ENCODE measurements at regions not wholly inside any gene's neighbourhood (a gene's known extent, or its start where the extent isn't known, plus 50 kb on each side); places are given as distances from the start of the nearest gene placed in this dataset.
A peak's percentile ranks its signal among the peaks of the same experiment; 100 is the strongest.

DNA sequence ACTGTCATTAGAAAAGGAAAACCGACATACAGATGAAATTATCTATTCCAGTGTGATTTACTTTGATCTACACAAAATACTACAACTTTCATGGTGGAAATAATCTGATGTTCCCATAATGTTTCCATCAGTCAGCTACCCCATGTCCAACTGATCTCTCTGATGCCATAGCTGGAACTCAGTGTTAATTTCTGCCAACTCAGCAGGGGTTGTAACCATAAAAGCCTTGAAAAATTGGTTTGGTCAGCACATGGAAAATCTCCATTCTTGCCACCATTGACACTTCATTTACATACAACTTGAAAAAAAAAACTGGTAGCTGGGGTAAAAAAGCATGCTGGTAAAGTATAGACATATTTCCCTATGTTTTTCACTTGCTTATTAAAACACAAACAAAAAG lies 1463.7 kb downstream of the OTOL1 start:
- Histone ChIP-seq H3K4me1 (ENCODE audit: insufficient read depth, poor library complexity, severe bottlenecking) (no peaks in the 10 kb centered on the region), H3K27ac (ENCODE audit: poor library complexity, severe bottlenecking) (no peak overlapping the region), H3K4me3 (ENCODE audit: severe bottlenecking) (no peak overlapping the region), H3K27me3 (ENCODE audit: insufficient read depth, poor library complexity, severe bottlenecking) (no peaks in the 10 kb centered on the region), H3K9me3 (ENCODE audit: severe bottlenecking) (no peaks in the 10 kb centered on the region), H3K36me3 (ENCODE audit: low read depth) (no peaks in the 10 kb centered on the region)
- no peak for DNase-seq (ENCODE audit: low spot score)
- no peak for ATAC-seq (ENCODE audit: low read depth)
- TF ChIP-seq, protein P1, sequence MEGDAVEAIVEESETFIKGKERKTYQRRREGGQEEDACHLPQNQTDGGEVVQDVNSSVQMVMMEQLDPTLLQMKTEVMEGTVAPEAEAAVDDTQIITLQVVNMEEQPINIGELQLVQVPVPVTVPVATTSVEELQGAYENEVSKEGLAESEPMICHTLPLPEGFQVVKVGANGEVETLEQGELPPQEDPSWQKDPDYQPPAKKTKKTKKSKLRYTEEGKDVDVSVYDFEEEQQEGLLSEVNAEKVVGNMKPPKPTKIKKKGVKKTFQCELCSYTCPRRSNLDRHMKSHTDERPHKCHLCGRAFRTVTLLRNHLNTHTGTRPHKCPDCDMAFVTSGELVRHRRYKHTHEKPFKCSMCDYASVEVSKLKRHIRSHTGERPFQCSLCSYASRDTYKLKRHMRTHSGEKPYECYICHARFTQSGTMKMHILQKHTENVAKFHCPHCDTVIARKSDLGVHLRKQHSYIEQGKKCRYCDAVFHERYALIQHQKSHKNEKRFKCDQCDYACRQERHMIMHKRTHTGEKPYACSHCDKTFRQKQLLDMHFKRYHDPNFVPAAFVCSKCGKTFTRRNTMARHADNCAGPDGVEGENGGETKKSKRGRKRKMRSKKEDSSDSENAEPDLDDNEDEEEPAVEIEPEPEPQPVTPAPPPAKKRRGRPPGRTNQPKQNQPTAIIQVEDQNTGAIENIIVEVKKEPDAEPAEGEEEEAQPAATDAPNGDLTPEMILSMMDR (IDR thresholded peaks at IDR 0.05; ENCODE audit: poor library complexity, severe bottlenecking): no peak

GRCh38 chr3:162970292-162970691 lies 1473.7 kb downstream of the OTOL1 start:
- Histone ChIP-seq H3K27me3 (ENCODE audit: insufficient read depth, poor library complexity, severe bottlenecking) (no peaks in the 10 kb centered on the region), H3K36me3 (ENCODE audit: low read depth) (no peaks in the 10 kb centered on the region), H3K27ac (ENCODE audit: poor library complexity, severe bottlenecking) (no peak overlapping the region), H3K4me3 (ENCODE audit: severe bottlenecking) (no peak overlapping the region), H3K4me1 (ENCODE audit: insufficient read depth, poor library complexity, severe bottlenecking) (no peaks in the 10 kb centered on the region), H3K9me3 (ENCODE audit: severe bottlenecking) (no peaks in the 10 kb centered on the region)
- ATAC-seq (ENCODE audit: low read depth) (no peak), DNase-seq (ENCODE audit: low spot score) (no peak)
- TF ChIP-seq, protein P1 (IDR thresholded peaks at IDR 0.05; ENCODE audit: poor library complexity, severe bottlenecking): no peak

DNA sequence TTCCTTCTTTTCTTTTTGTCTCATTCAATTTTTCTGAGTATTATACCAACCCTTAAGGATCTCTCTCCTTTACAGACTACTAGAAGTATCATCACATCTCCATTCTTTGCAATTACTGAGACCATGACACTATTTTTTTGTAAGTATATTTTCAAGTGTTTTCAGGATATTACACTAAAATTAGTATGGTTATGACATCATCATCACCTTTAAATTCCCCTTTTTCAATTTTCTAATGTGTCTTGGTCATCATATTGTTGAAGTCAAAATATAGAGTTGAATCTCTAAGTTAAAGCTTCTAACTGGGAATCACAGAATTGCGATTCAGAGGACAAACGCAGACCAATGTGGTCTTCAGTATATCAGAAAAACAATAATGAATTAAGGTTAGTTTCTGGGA lies 1475.1 kb downstream of the OTOL1 start:
- no peaks in the 10 kb centered on the region for H3K36me3 ChIP-seq (ENCODE audit: low read depth)
- TF ChIP-seq, protein P1 (IDR thresholded peaks at IDR 0.05; ENCODE audit: poor library complexity, severe bottlenecking): no peak
- no peak for DNase-seq (ENCODE audit: low spot score)

DNA sequence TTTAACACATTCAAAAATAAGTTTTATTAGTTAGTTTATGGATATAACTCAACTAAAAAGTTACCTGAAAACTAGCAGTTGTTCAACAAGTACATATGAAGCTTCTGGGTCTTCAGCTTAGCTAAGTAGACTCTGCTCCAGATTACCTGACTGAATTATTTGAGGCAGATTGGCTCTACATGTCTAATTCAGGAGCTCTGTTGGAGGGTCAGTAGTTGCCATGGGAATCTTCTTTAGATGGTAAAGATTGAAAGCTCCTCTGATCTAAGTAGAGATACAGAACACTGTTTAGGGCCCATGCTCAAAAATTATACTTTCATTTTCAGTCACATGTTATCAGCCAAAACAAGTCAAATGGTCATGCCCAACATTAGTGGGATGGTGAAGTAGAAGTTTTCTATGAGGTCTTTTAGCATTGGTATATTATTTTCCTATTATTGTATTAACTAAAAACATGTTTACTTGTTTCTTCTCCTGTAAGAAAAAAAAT lies 1476.9 kb downstream of the OTOL1 start:
- ATAC-seq (ENCODE audit: low read depth) (no peak; the same call in 2 of the 3 replicates), DNase-seq (ENCODE audit: low spot score) (no peak)
- no peak overlapping the region for H3K27ac ChIP-seq (ENCODE audit: poor library complexity, severe bottlenecking)
- no peak overlapping the region for H3K4me3 ChIP-seq (ENCODE audit: severe bottlenecking)
- TF ChIP-seq, protein P1 (IDR thresholded peaks at IDR 0.05; ENCODE audit: poor library complexity, severe bottlenecking): no peak
- no peaks in the 10 kb centered on the region for H3K4me1 ChIP-seq (ENCODE audit: insufficient read depth, poor library complexity, severe bottlenecking)
- H3K9me3 ChIP-seq (ENCODE audit: severe bottlenecking): no peaks in the 10 kb centered on the region
- H3K27me3 ChIP-seq (ENCODE audit: insufficient read depth, poor library complexity, severe bottlenecking): no peaks in the 10 kb centered on the region
- no peaks in the 10 kb centered on the region for H3K36me3 ChIP-seq (ENCODE audit: low read depth)

More for the DNA sequence above, 1475.1 kb downstream of the OTOL1 start:
- Histone ChIP-seq H3K9me3 (ENCODE audit: severe bottlenecking) (no peaks in the 10 kb centered on the region), H3K4me3 (ENCODE audit: severe bottlenecking) (no peak overlapping the region), H3K27ac (ENCODE audit: poor library complexity, severe bottlenecking) (no peak overlapping the region), H3K4me1 (ENCODE audit: insufficient read depth, poor library complexity, severe bottlenecking) (no peaks in the 10 kb centered on the region), H3K27me3 (ENCODE audit: insufficient read depth, poor library complexity, severe bottlenecking) (no peaks in the 10 kb centered on the region)
- no peak for ATAC-seq (ENCODE audit: low read depth)

GRCh38 chr3:162978136-162978535 lies 1481.5 kb downstream of the OTOL1 start:
- Histone ChIP-seq H3K4me1 (ENCODE audit: insufficient read depth, poor library complexity, severe bottlenecking) (peaks cover 2% of the 10 kb centered on the region), H3K9me3 (ENCODE audit: severe bottlenecking) (no peaks in the 10 kb centered on the region), H3K4me3 (ENCODE audit: severe bottlenecking) (no peak overlapping the region), H3K27me3 (ENCODE audit: insufficient read depth, poor library complexity, severe bottlenecking) (no peaks in the 10 kb centered on the region), H3K36me3 (ENCODE audit: low read depth) (no peaks in the 10 kb centered on the region), H3K27ac (ENCODE audit: poor library complexity, severe bottlenecking) (no peak overlapping the region)
- peak; percentile 56; the same call in 2 of the 3 replicates for ATAC-seq (ENCODE audit: low read depth)
- TF ChIP-seq, protein P1 (IDR thresholded peaks at IDR 0.05; ENCODE audit: poor library complexity, severe bottlenecking): no peak
- no peak for DNase-seq (ENCODE audit: low spot score)

Data from RWPE2 (cell line).